Keratinocyte (primary cell): ENCODE measurements at regions not wholly inside any gene's neighbourhood (a gene's known extent, or its start where the extent isn't known, plus 50 kb on each side); places are given as distances from the start of the nearest gene placed in this dataset.

Experiments used
- CTCF ChIP-seq, 3 experiments: IDR thresholded peaks in 1 of 3; conservative IDR thresholded peaks in 1 of 3; optimal IDR thresholded peaks in 1 of 3; 2 replicates in 2 of 3; 3 replicates in 1 of 3; pipeline versions ENCODE3 to v1.5.1; 2011; ENCODE audit warnings: low read length in 3 of 3, mild to moderate bottlenecking in 3 of 3, moderate library complexity in 2 of 3, control low read depth in 1 of 3, inconsistent platforms in 1 of 3; ENCODE audit not compliant: insufficient read depth in 2 of 3; ENCODE audit errors: extremely low read depth in 1 of 3
- EZH2 ChIP-seq: IDR thresholded peaks from one replicate; pipeline ENCODE4 v1.6.1; 2012; ENCODE audit warnings: inconsistent platforms, mild to moderate bottlenecking, low read length, moderate library complexity

DNA sequence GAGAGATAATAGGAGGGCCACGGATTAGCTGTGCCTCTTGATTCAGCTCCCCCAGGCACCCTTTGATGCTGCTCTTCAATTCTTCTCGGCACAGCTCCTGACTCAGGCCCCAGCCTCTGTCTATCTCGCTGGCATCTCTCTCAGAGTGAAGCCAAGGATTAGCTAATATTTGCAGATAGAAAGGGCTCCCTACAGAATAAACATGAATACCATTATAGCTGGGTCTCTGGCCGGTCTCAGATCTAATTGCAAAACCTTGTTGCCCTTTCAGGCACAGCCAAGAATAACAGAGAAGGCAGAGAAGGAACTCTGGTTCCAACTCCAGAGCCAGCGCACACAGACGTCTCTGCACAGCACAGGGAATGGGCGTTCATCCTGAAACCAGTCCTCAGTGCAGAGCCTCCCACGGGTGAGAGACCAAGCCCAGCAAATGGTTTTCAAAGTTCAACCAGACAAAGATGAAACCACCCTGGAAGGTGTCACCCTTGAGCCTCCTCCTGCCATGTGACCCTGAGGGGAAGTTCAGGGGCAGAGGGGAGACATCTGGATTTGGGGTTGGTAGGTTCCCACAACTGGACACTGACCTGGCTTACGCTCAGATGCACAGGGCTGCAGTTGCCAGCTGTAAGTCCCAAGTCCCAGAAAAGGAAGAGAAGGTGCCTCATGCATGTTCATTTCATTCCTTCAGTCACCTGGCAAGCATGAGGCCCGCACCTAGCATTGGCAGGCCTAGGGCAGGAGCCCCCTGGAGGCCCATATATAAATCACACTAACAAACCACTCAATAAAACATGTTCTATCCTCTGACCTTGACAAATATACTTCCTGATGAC, 394.0 kb downstream of the NPHP4 start:
- TF ChIP-seq CTCF (optimal IDR thresholded peaks at IDR 0.05 in 1 of 3, IDR thresholded peaks at IDR 0.05 in 1 of 3, conservative IDR thresholded peaks at IDR 0.05 in 1 of 3; ENCODE audit: extremely low read depth in 1 of 3, insufficient read depth in 2 of 3, low read length in 3 of 3) = no peak
- TF ChIP-seq EZH2 = no peak
